H9 (cell line): ENCODE measurements at regions not wholly inside any gene's neighbourhood (a gene's known extent, or its start where the extent isn't known, plus 50 kb on each side); places are given as distances from the start of the nearest gene placed in this dataset.

Source experiments
- DNase-seq: peaks from one replicate; pipeline ENCODE4 v3.0.0-alpha.2; 2017
- H2AFZ ChIP-seq: one replicate; pipeline ENCODE4 v1.6.1; 2013; ENCODE audit warnings: mild to moderate bottlenecking, low read length, control low read depth, moderate library complexity
- H2AK5ac ChIP-seq: 2 replicates; pipeline ENCODE4 v1.6.1; 2013; ENCODE audit warnings: low read length, control low read depth, mixed read lengths; ENCODE audit not compliant: insufficient read length
- H2BK120ac ChIP-seq: one replicate; pipeline ENCODE4 v1.6.1; 2013; ENCODE audit warnings: low read depth, mild to moderate bottlenecking, low read length, control low read depth, inconsistent platforms; ENCODE audit not compliant: poor library complexity, severe bottlenecking
- H2BK12ac ChIP-seq: 2 replicates; pipeline ENCODE4 v1.6.1; 2013; ENCODE audit warnings: low read length, control low read depth, mixed read lengths, low read depth; ENCODE audit not compliant: insufficient read length
- H2BK15ac ChIP-seq: 2 replicates; pipeline ENCODE4 v1.6.1; 2013; ENCODE audit warnings: low read depth, low read length, control low read depth
- H2BK20ac ChIP-seq: one replicate; pipeline ENCODE4 v1.6.1; 2013; ENCODE audit warnings: low read depth, mild to moderate bottlenecking, low read length, control low read depth, inconsistent platforms; ENCODE audit not compliant: poor library complexity, severe bottlenecking
- H2BK5ac ChIP-seq: 2 replicates; pipeline ENCODE4 v1.6.1; 2013; ENCODE audit warnings: low read length, control low read depth, mixed read lengths; ENCODE audit not compliant: insufficient read length
- H3K14ac ChIP-seq: 2 replicates; pipeline ENCODE4 v1.6.1; 2013; ENCODE audit warnings: low read length, control low read depth; ENCODE audit not compliant: insufficient read depth
- H3K18ac ChIP-seq: 2 replicates; pipeline ENCODE4 v1.6.1; 2013; ENCODE audit warnings: low read depth, mild to moderate bottlenecking, mixed read lengths, low read length, control low read depth; ENCODE audit not compliant: insufficient read length
- H3K23ac ChIP-seq: 2 replicates; pipeline ENCODE4 v1.6.1; 2013; ENCODE audit warnings: low read length, control low read depth, mixed read lengths, low read depth; ENCODE audit not compliant: insufficient read length
- H3K23me2 ChIP-seq: 2 replicates; pipeline ENCODE4 v1.6.1; 2013; ENCODE audit warnings: low read depth, mild to moderate bottlenecking, mixed read lengths, low read length, control low read depth; ENCODE audit not compliant: insufficient read length, poor library complexity, severe bottlenecking
- H3K27ac ChIP-seq: 2 replicates; pipeline ENCODE4 v1.5.1; 2013; ENCODE audit warnings: low read length, control low read depth, mixed read lengths, low read depth; ENCODE audit not compliant: insufficient read length
- H3K27me3 ChIP-seq: 2 replicates; pipeline ENCODE4 v1.6.1; 2013; ENCODE audit warnings: low read length, control low read depth, inconsistent platforms; ENCODE audit not compliant: insufficient read depth
- H3K4ac ChIP-seq: 2 replicates; pipeline ENCODE4 v1.6.1; 2013; ENCODE audit warnings: low read depth, mild to moderate bottlenecking, control low read depth, inconsistent platforms, low read length, moderate library complexity
- H3K4me1 ChIP-seq: 2 replicates; pipeline ENCODE4 v1.6.1; 2013; ENCODE audit warnings: low read length, control low read depth, inconsistent platforms; ENCODE audit not compliant: insufficient read depth
- H3K4me2 ChIP-seq: 2 replicates; pipeline ENCODE4 v1.6.1; 2013; ENCODE audit warnings: low read length, control low read depth, mixed read lengths; ENCODE audit not compliant: insufficient read length, insufficient read depth
- H3K56ac ChIP-seq: 2 replicates; pipeline ENCODE4 v1.6.1; 2013; ENCODE audit warnings: low read depth, mild to moderate bottlenecking, mixed read lengths, low read length, control low read depth; ENCODE audit not compliant: insufficient read length
- H3K79me1 ChIP-seq: 2 replicates; pipeline ENCODE4 v1.6.1; 2013; ENCODE audit warnings: low read depth, mild to moderate bottlenecking, moderate library complexity, low read length, control low read depth, inconsistent platforms; ENCODE audit not compliant: insufficient read depth, poor library complexity, severe bottlenecking
- H3K79me2 ChIP-seq: 2 replicates; pipeline ENCODE4 v1.6.1; 2013; ENCODE audit warnings: low read length, control low read depth, inconsistent platforms; ENCODE audit not compliant: insufficient read depth
- H3K9ac ChIP-seq: 2 replicates; pipeline ENCODE4 v1.6.1; 2013; ENCODE audit warnings: low read length, control low read depth, mixed read lengths; ENCODE audit not compliant: insufficient read length; ENCODE audit errors: extremely low read depth
- H3K9me3 ChIP-seq: one replicate; pipeline ENCODE4 v1.6.1; 2013; ENCODE audit warnings: low read depth, low read length, inconsistent platforms; ENCODE audit not compliant: control insufficient read depth
- H3T11ph ChIP-seq: one replicate; pipeline ENCODE4 v1.6.1; 2013; ENCODE audit warnings: mild to moderate bottlenecking, low read length, control low read depth, inconsistent platforms
- H4K20me1 ChIP-seq: one replicate; pipeline ENCODE4 v1.6.1; 2013; ENCODE audit not compliant: control insufficient read depth, insufficient read length, insufficient read depth
- H4K5ac ChIP-seq: 2 replicates; pipeline ENCODE4 v1.6.1; 2013; ENCODE audit warnings: low read depth, mild to moderate bottlenecking, mixed read lengths, low read length, control low read depth; ENCODE audit not compliant: insufficient read length
- H4K8ac ChIP-seq: replicated peaks from 2 replicates; pipeline ENCODE4 v1.6.1; 2013; ENCODE audit warnings: low read length, control low read depth, mixed read lengths, low read depth; ENCODE audit not compliant: insufficient read length
- H4K91ac ChIP-seq: 2 replicates; pipeline ENCODE4 v1.6.1; 2013; ENCODE audit warnings: low read depth, mild to moderate bottlenecking, moderate library complexity, mixed read lengths, low read length, control low read depth; ENCODE audit not compliant: insufficient read length
- H3K27ac Mint-ChIP-seq, 3 experiments: 2 replicates in 2 of 3; 3 replicates in 1 of 3; pipeline ENCODE4 v1.8.0; 2020 to 2021; ENCODE audit warnings: mixed read lengths in 3 of 3, mild to moderate bottlenecking in 1 of 3, moderate library complexity in 1 of 3
- H3K27me3 Mint-ChIP-seq: 2 replicates; pipeline ENCODE4 v1.8.0; 2021; ENCODE audit warnings: low read depth, mild to moderate bottlenecking, moderate library complexity, mixed read lengths
- H3K36me3 Mint-ChIP-seq, 3 experiments: 2 replicates in 2 of 3; 3 replicates in 1 of 3; pipeline ENCODE4 v1.8.0; 2020 to 2021; ENCODE audit warnings: low read depth in 3 of 3, mixed read lengths in 3 of 3; ENCODE audit not compliant: insufficient read depth in 1 of 3
- H3K4me1 Mint-ChIP-seq, 2 experiments: 2 replicates each; pipeline ENCODE4 v1.8.0; 2020; ENCODE audit warnings: mixed read lengths in 2 of 2
- H3K4me3 Mint-ChIP-seq, 2 experiments: 2 replicates in 1 of 2; 3 replicates in 1 of 2; pipeline ENCODE4 v1.8.0; 2020 to 2021; ENCODE audit warnings: mild to moderate bottlenecking in 2 of 2, mixed read lengths in 2 of 2, moderate library complexity in 1 of 2
- H3K9me3 Mint-ChIP-seq, 2 experiments: 2 replicates in 1 of 2; 3 replicates in 1 of 2; pipeline ENCODE4 v1.8.0; 2020; ENCODE audit warnings: mild to moderate bottlenecking in 2 of 2, mixed read lengths in 2 of 2, moderate library complexity in 1 of 2
- CTCF ChIP-seq: fragments of 200-600 bp; sonication (generic); conservative IDR thresholded peaks from 3 replicates; pipeline ENCODE4 v1.8.0; 2021; ENCODE audit warnings: antibody characterized with exemption, mild to moderate bottlenecking
- WGBS: extraction: QIAGEN DNeasy Blood & Tissue Kit; methylation state at CpG from one replicate; pipeline ENCODE4 v1.1.7; 2013; ENCODE audit warnings: missing lambda C conversion rate, low lambda C conversion rate, mixed read lengths; ENCODE audit not compliant: insufficient read length; ENCODE audit errors: extremely low coverage; 5-methylcytosine and 5-hydroxymethylcytosine counted together

- no peak overlapping the region for H3K4me3 Mint-ChIP-seq
- H3K4me1 Mint-ChIP-seq, result no peaks in the 10 kb centered on the region
- no peak overlapping the region for H2BK5ac ChIP-seq
- H3K27ac Mint-ChIP-seq, result no peak overlapping the region
- no peak overlapping the region for H3K23ac ChIP-seq
- no peak overlapping the region for H4K5ac ChIP-seq
- no peaks in the 10 kb centered on the region for H3K9me3 Mint-ChIP-seq
- H3T11ph ChIP-seq, result no peak overlapping the region
- no peak overlapping the region for H3K18ac ChIP-seq
- H3K79me1 ChIP-seq, result no peaks in the 10 kb centered on the region
- H4K91ac ChIP-seq, result no peak overlapping the region
- no peak overlapping the region for H2BK120ac ChIP-seq
- no peak overlapping the region for H3K9ac ChIP-seq
- H4K20me1 ChIP-seq, result no peaks in the 10 kb centered on the region
- no CpG with 5 or more reads among the region's 6 CpGs for WGBS
- H2BK15ac ChIP-seq, result no peak overlapping the region
- no peak overlapping the region for H2AK5ac ChIP-seq
- H3K14ac ChIP-seq, result no peak overlapping the region
- H2BK12ac ChIP-seq, result no peak overlapping the region
- H3K27me3 Mint-ChIP-seq, result peaks cover 14% of the 10 kb centered on the region
- H3K4me1 ChIP-seq, result no peaks in the 10 kb centered on the region
- no peaks in the 10 kb centered on the region for H3K79me2 ChIP-seq
- H3K9me3 ChIP-seq, result no peaks in the 10 kb centered on the region
- H2AFZ ChIP-seq, result no peak overlapping the region
- no peak overlapping the region; the same call in 1 of the 2 replicates for H3K4ac ChIP-seq
- no peak for DNase-seq
- no peaks in the 10 kb centered on the region for H3K27me3 ChIP-seq
- no peak for TF ChIP-seq CTCF
- no peaks in the 10 kb centered on the region for H3K23me2 ChIP-seq
- no peak overlapping the region for H3K4me2 ChIP-seq
- H3K36me3 Mint-ChIP-seq, result no peaks in the 10 kb centered on the region; a peak in 1 of 7 replicates
- no peak overlapping the region for H4K8ac ChIP-seq
- H3K27ac ChIP-seq, result no peak overlapping the region
- H3K56ac ChIP-seq, result no peak overlapping the region
- H2BK20ac ChIP-seq, result no peak overlapping the region
These were observed 139.8 kb upstream of the SRRM4 start for GRCh38 chr12:118841588-118841987.
